ENCODE measurements at regions not wholly inside any gene's neighbourhood (a gene's known extent, or its start where the extent isn't known, plus 50 kb on each side); places are given as distances from the start of the nearest gene placed in this dataset. TPM values are rescaled to one million over a fixed set of nuclear protein-coding genes. Genes with fewer than 3 reads are reported as not detected.

DNA sequence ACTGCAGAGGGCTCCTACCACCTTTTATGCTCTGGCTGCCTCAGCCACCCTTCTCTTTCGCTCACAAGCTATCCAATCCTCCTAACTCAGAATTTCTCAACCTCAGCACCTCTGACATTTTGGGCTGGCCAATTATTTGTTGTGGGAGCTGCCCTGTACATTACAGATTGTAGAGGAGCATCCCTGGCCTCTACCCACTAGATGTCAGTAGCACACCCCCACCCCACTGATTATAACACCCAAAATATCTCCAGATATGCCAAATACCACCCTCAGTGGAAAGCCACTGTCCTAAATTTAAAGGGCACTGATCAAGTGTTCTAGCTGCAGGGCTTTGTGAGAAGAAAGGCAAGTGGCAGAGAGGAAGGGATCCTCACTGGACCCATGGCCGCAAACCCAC, 443.1 kb downstream of the SOX6 start:
- ATAC-seq (no peak), DNase-seq (ENCODE audit: low spot score) (no peak)
- Mint-ChIP-seq H3K27me3 (ENCODE audit: insufficient read depth, low read depth, poor library complexity) (peaks cover 3% of the 10 kb centered on the region), H3K36me3 (ENCODE audit: low read depth) (no peaks in the 10 kb centered on the region), H3K27ac (no peak overlapping the region), H3K4me1 (no peaks in the 10 kb centered on the region), H3K9me3 (no peaks in the 10 kb centered on the region), H3K4me3 (no peak overlapping the region)
- Histone ChIP-seq H3K9me2 (ENCODE audit: insufficient read depth) (no peaks in the 10 kb centered on the region), H3K4me2 (no peak overlapping the region), H4K20me1 (replicated peaks; ENCODE audit: insufficient read depth) (0 out of 2 replicates have a peak, but pooled peaks cover 2% of the 10 kb centered on the region), H3K4me1 (ENCODE audit: insufficient read depth) (no peaks in the 10 kb centered on the region), H3K4me3 (no peak overlapping the region), H3K27me3 (ENCODE audit: insufficient read depth) (no peaks in the 10 kb centered on the region), H3K79me2 (replicated peaks; ENCODE audit: insufficient read depth) (no peaks in the 10 kb centered on the region), H3K36me3 (ENCODE audit: insufficient read depth) (no peaks in the 10 kb centered on the region), H3K27ac (ENCODE audit: low read depth) (no peak overlapping the region), H2AFZ (no peak overlapping the region), H3F3A (replicated peaks; ENCODE audit: low read depth) (no peaks in the 10 kb centered on the region)
- no peak for TF ChIP-seq POLR2AphosphoS5 (IDR thresholded peaks at IDR 0.05; ENCODE audit: low read depth)
- TF ChIP-seq, protein P1, sequence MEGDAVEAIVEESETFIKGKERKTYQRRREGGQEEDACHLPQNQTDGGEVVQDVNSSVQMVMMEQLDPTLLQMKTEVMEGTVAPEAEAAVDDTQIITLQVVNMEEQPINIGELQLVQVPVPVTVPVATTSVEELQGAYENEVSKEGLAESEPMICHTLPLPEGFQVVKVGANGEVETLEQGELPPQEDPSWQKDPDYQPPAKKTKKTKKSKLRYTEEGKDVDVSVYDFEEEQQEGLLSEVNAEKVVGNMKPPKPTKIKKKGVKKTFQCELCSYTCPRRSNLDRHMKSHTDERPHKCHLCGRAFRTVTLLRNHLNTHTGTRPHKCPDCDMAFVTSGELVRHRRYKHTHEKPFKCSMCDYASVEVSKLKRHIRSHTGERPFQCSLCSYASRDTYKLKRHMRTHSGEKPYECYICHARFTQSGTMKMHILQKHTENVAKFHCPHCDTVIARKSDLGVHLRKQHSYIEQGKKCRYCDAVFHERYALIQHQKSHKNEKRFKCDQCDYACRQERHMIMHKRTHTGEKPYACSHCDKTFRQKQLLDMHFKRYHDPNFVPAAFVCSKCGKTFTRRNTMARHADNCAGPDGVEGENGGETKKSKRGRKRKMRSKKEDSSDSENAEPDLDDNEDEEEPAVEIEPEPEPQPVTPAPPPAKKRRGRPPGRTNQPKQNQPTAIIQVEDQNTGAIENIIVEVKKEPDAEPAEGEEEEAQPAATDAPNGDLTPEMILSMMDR (conservative IDR thresholded peaks at IDR 0.05; ENCODE audit: low read depth in 2 of 2): 0 out of 4 replicates have a peak, but pooled peaks of 1 of the 2 experiments have one; percentile 11
- no peak for TF ChIP-seq JUNB (IDR thresholded peaks at IDR 0.05; ENCODE audit: unreplicated experiment)
- TF ChIP-seq ZNF331 (CRISPR knock-in tag; IDR thresholded peaks at IDR 0.05; ENCODE audit: low read depth): no peak
- TF ChIP-seq, protein P2, sequence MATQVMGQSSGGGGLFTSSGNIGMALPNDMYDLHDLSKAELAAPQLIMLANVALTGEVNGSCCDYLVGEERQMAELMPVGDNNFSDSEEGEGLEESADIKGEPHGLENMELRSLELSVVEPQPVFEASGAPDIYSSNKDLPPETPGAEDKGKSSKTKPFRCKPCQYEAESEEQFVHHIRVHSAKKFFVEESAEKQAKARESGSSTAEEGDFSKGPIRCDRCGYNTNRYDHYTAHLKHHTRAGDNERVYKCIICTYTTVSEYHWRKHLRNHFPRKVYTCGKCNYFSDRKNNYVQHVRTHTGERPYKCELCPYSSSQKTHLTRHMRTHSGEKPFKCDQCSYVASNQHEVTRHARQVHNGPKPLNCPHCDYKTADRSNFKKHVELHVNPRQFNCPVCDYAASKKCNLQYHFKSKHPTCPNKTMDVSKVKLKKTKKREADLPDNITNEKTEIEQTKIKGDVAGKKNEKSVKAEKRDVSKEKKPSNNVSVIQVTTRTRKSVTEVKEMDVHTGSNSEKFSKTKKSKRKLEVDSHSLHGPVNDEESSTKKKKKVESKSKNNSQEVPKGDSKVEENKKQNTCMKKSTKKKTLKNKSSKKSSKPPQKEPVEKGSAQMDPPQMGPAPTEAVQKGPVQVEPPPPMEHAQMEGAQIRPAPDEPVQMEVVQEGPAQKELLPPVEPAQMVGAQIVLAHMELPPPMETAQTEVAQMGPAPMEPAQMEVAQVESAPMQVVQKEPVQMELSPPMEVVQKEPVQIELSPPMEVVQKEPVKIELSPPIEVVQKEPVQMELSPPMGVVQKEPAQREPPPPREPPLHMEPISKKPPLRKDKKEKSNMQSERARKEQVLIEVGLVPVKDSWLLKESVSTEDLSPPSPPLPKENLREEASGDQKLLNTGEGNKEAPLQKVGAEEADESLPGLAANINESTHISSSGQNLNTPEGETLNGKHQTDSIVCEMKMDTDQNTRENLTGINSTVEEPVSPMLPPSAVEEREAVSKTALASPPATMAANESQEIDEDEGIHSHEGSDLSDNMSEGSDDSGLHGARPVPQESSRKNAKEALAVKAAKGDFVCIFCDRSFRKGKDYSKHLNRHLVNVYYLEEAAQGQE (IDR thresholded peaks at IDR 0.05; ENCODE audit: unreplicated experiment): no peak
- no peak for TF ChIP-seq ZNF114 (CRISPR knock-in tag; IDR thresholded peaks at IDR 0.05)

Small RNAs in the stretch of these regions (small RNA-seq; reads per million reads assigned to genes)
- not detected for gene RF00324 (ENCODE audit: low replicate concordance)
